GM23338 (cell line): ENCODE measurements at regions not wholly inside any gene's neighbourhood (a gene's known extent, or its start where the extent isn't known, plus 50 kb on each side); places are given as distances from the start of the nearest gene placed in this dataset.

Experiments used
- ATAC-seq: fragments of 200-7000 bp; cut with Tn5 transposase; 3 replicates; pipeline ENCODE4 v1.9.1; 2020
- DNase-seq: peaks from one replicate; pipeline ENCODE4 v3.0.0-alpha.2; 2015; ENCODE audit warnings: low spot score
- H2AFZ ChIP-seq: fragments of 200-600 bp; sonication (generic); 2 replicates; pipeline ENCODE4 v1.8.0; 2016; ENCODE audit warnings: antibody characterized with exemption, mild to moderate bottlenecking, moderate library complexity
- H3F3A ChIP-seq: fragments of 200-600 bp; sonication (generic); replicated peaks from 2 replicates; pipeline ENCODE4 v1.8.0; 2017; ENCODE audit warnings: antibody characterized with exemption, mixed run types, low read depth
- H3K27ac ChIP-seq: fragments of 200-600 bp; sonication (generic); 2 replicates; pipeline ENCODE4 v1.6.1; 2016; ENCODE audit warnings: low read depth
- H3K27me3 ChIP-seq: fragments of 200-600 bp; sonication (generic); 2 replicates; pipeline ENCODE4 v1.8.0; 2016; ENCODE audit warnings: mild to moderate bottlenecking, mixed run types, moderate library complexity; ENCODE audit not compliant: insufficient read depth
- H3K36me3 ChIP-seq: fragments of 200-600 bp; sonication (generic); 2 replicates; pipeline ENCODE4 v1.8.0; 2016; ENCODE audit warnings: mild to moderate bottlenecking; ENCODE audit not compliant: insufficient read depth
- H3K4me1 ChIP-seq: fragments of 200-600 bp; sonication (generic); 2 replicates; pipeline ENCODE4 v1.8.0; 2016; ENCODE audit warnings: mild to moderate bottlenecking, moderate library complexity; ENCODE audit not compliant: insufficient read depth
- H3K4me2 ChIP-seq: fragments of 200-600 bp; sonication (generic); 2 replicates; pipeline ENCODE4 v1.7.1; 2017; ENCODE audit warnings: mixed run types
- H3K4me3 ChIP-seq: fragments of 200-600 bp; sonication (generic); 2 replicates; pipeline ENCODE4 v1.6.1; 2016; ENCODE audit warnings: mixed run types
- H3K79me2 ChIP-seq: fragments of 200-600 bp; sonication (generic); replicated peaks from 2 replicates; pipeline ENCODE4 v1.8.0; 2017; ENCODE audit warnings: mild to moderate bottlenecking; ENCODE audit not compliant: insufficient read depth
- H3K9me2 ChIP-seq: fragments of 200-600 bp; sonication (generic); 2 replicates; pipeline ENCODE4 v1.8.0; 2017; ENCODE audit not compliant: insufficient read depth
- H4K20me1 ChIP-seq: fragments of 200-600 bp; sonication (generic); replicated peaks from 2 replicates; pipeline ENCODE4 v1.8.0; 2017; ENCODE audit warnings: mild to moderate bottlenecking; ENCODE audit not compliant: insufficient read depth
- H3K27ac Mint-ChIP-seq: 2 replicates; pipeline ENCODE4 v1.8.0; 2020; ENCODE audit warnings: inconsistent platforms, mild to moderate bottlenecking, moderate library complexity, mixed read lengths
- H3K27me3 Mint-ChIP-seq: 3 replicates; pipeline ENCODE4 v1.8.0; 2022; ENCODE audit warnings: low read depth, mild to moderate bottlenecking, moderate library complexity, mixed read lengths, inconsistent platforms; ENCODE audit not compliant: insufficient read depth, poor library complexity
- H3K36me3 Mint-ChIP-seq: 3 replicates; pipeline ENCODE4 v1.8.0; 2021; ENCODE audit warnings: low read depth, mild to moderate bottlenecking, inconsistent platforms, moderate library complexity, mixed read lengths
- H3K4me1 Mint-ChIP-seq: 3 replicates; pipeline ENCODE4 v1.8.0; 2020; ENCODE audit warnings: mild to moderate bottlenecking, inconsistent platforms, mixed read lengths
- H3K4me3 Mint-ChIP-seq: 3 replicates; pipeline ENCODE4 v1.8.0; 2021; ENCODE audit warnings: moderate library complexity, mild to moderate bottlenecking, inconsistent platforms, mixed read lengths
- H3K9me3 Mint-ChIP-seq: 3 replicates; pipeline ENCODE4 v1.8.0; 2020; ENCODE audit warnings: moderate library complexity, mild to moderate bottlenecking, inconsistent platforms, mixed read lengths
- CREB1 ChIP-seq: fragments of 250-450 bp; sonication (Bioruptor Pico); IDR thresholded peaks from 2 replicates; pipeline ENCODE4 v1.5.0; 2020; ENCODE audit warnings: low read depth, mild to moderate bottlenecking, moderate library complexity
- CTCF ChIP-seq, 2 experiments: fragments of 200-600 bp in 1 of 2; sonication (generic) in 1 of 2; conservative IDR thresholded peaks; 2 replicates each; pipeline versions ENCODE4 v1.5.1 to v1.6.1; 2016 to 2017; ENCODE audit warnings: antibody characterized with exemption in 2 of 2, low read depth in 2 of 2, mild to moderate bottlenecking in 2 of 2, moderate library complexity in 1 of 2
- EZH2 ChIP-seq: fragments of 200-600 bp; sonication (generic); IDR thresholded peaks from one replicate; pipeline ENCODE4 v1.8.0; 2017; ENCODE audit warnings: antibody characterized with exemption, mild to moderate bottlenecking, low read depth; ENCODE audit not compliant: unreplicated experiment
- EZH2phosphoT487 ChIP-seq: fragments of 200-600 bp; sonication (generic); IDR thresholded peaks from one replicate; pipeline ENCODE4 v1.8.1; 2018; ENCODE audit warnings: antibody characterized with exemption; ENCODE audit not compliant: unreplicated experiment
- JUNB ChIP-seq: IDR thresholded peaks from one replicate; pipeline ENCODE4 v1.6.1; 2016; ENCODE audit warnings: antibody characterized with exemption; ENCODE audit not compliant: unreplicated experiment
- NANOG ChIP-seq: IDR thresholded peaks from 2 replicates; pipeline ENCODE4 v1.6.1; 2016; ENCODE audit warnings: antibody characterized with exemption, borderline replicate concordance
- POLR2AphosphoS5 ChIP-seq: IDR thresholded peaks from 2 replicates; pipeline ENCODE4 v1.6.1; 2016; ENCODE audit warnings: antibody characterized with exemption, low read depth
- STAT1 ChIP-seq: IDR thresholded peaks from one replicate; pipeline ENCODE4 v1.6.1; 2016; ENCODE audit warnings: antibody characterized with exemption; ENCODE audit not compliant: unreplicated experiment
- ZNF114 ChIP-seq: fragments of 250-450 bp; sonication (Bioruptor Pico); IDR thresholded peaks from 2 replicates; pipeline ENCODE4 v1.5.0; 2020; ENCODE audit warnings: mild to moderate bottlenecking, moderate library complexity
- ZNF331 ChIP-seq: fragments of 250-450 bp; sonication (Bioruptor Pico); IDR thresholded peaks from 2 replicates; pipeline ENCODE4 v1.5.0; 2020; ENCODE audit warnings: low read depth, mild to moderate bottlenecking, moderate library complexity
- ZNF462 ChIP-seq: fragments of 250-450 bp; sonication (Bioruptor Pico); IDR thresholded peaks from 2 replicates; pipeline ENCODE4 v1.5.0; 2020; ENCODE audit warnings: mild to moderate bottlenecking, moderate library complexity
- TF ChIP-seq, protein P1 (sequence below): IDR thresholded peaks from one replicate; pipeline ENCODE4 v1.6.1; 2018; ENCODE audit warnings: antibody characterized with exemption; ENCODE audit not compliant: unreplicated experiment
- TF ChIP-seq, protein P2 (sequence below): IDR thresholded peaks from 2 replicates; pipeline ENCODE4 v1.6.1; 2016; ENCODE audit warnings: antibody characterized with exemption

- TF ChIP-seq ZNF462 (CRISPR knock-in tag), result no peak
Measured at GRCh38 chr18:66156946-66157687, 406.3 kb downstream of the CDH7 start (continued).

DNA sequence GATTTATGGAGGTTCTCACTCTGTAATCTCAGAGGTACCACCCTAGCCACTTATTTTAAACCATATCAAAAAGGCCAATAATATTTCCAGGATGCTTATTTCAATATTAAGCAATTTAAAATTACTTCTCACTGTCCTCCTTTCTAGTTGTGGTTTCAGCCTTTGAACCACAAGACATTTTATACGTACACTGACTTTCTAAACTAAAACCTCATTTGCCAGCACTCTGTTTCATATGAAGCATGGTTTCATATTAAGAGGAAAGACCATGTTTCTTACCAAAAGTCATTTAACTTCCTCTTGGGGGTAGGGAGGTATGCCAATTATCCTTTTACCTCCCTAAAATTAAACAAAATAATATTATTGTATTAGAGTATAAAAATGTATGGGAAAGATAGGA lies 399.8 kb downstream of the CDH7 start:
- H3K9me2 ChIP-seq, result no peaks in the 10 kb centered on the region
- no peaks in the 10 kb centered on the region for H3F3A ChIP-seq
- Mint-ChIP-seq H3K36me3 (no peaks in the 10 kb centered on the region), H3K4me1 (peaks cover 2% of the 10 kb centered on the region; the same call in 1 of the 3 replicates), H3K9me3 (no peaks in the 10 kb centered on the region), H3K27ac (no peak overlapping the region), H3K27me3 (no peaks in the 10 kb centered on the region), H3K4me3 (no peak overlapping the region)
- no peaks in the 10 kb centered on the region for H4K20me1 ChIP-seq
- H3K27me3 ChIP-seq, result no peaks in the 10 kb centered on the region
- H3K27ac ChIP-seq, result no peak overlapping the region
- no peak overlapping the region for H3K4me3 ChIP-seq
- H3K79me2 ChIP-seq, result no peaks in the 10 kb centered on the region
- DNase-seq, result no peak
- H3K4me1 ChIP-seq, result no peaks in the 10 kb centered on the region
- ATAC-seq, result no peak
- H3K4me2 ChIP-seq, result no peak overlapping the region
- H2AFZ ChIP-seq, result no peak overlapping the region
- H3K36me3 ChIP-seq, result no peaks in the 10 kb centered on the region
- TF ChIP-seq, protein P1, sequence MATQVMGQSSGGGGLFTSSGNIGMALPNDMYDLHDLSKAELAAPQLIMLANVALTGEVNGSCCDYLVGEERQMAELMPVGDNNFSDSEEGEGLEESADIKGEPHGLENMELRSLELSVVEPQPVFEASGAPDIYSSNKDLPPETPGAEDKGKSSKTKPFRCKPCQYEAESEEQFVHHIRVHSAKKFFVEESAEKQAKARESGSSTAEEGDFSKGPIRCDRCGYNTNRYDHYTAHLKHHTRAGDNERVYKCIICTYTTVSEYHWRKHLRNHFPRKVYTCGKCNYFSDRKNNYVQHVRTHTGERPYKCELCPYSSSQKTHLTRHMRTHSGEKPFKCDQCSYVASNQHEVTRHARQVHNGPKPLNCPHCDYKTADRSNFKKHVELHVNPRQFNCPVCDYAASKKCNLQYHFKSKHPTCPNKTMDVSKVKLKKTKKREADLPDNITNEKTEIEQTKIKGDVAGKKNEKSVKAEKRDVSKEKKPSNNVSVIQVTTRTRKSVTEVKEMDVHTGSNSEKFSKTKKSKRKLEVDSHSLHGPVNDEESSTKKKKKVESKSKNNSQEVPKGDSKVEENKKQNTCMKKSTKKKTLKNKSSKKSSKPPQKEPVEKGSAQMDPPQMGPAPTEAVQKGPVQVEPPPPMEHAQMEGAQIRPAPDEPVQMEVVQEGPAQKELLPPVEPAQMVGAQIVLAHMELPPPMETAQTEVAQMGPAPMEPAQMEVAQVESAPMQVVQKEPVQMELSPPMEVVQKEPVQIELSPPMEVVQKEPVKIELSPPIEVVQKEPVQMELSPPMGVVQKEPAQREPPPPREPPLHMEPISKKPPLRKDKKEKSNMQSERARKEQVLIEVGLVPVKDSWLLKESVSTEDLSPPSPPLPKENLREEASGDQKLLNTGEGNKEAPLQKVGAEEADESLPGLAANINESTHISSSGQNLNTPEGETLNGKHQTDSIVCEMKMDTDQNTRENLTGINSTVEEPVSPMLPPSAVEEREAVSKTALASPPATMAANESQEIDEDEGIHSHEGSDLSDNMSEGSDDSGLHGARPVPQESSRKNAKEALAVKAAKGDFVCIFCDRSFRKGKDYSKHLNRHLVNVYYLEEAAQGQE, result no peak
- TF ChIP-seq CTCF (conservative IDR thresholded peaks at IDR 0.05; ENCODE audit: low read depth in 2 of 2), result no peak
- TF ChIP-seq NANOG, result no peak
- no peak for TF ChIP-seq EZH2
- no peak for TF ChIP-seq ZNF331 (CRISPR knock-in tag)
- TF ChIP-seq JUNB, result no peak
- no peak for TF ChIP-seq CREB1
- no peak for TF ChIP-seq EZH2phosphoT487
- TF ChIP-seq POLR2AphosphoS5, result no peak
- TF ChIP-seq, protein P2, sequence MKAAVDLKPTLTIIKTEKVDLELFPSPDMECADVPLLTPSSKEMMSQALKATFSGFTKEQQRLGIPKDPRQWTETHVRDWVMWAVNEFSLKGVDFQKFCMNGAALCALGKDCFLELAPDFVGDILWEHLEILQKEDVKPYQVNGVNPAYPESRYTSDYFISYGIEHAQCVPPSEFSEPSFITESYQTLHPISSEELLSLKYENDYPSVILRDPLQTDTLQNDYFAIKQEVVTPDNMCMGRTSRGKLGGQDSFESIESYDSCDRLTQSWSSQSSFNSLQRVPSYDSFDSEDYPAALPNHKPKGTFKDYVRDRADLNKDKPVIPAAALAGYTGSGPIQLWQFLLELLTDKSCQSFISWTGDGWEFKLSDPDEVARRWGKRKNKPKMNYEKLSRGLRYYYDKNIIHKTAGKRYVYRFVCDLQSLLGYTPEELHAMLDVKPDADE, result no peak
- no peak for TF ChIP-seq STAT1
- no peak for TF ChIP-seq ZNF114 (CRISPR knock-in tag)
